H1 (cell line): ENCODE measurements at regions not wholly inside any gene's neighbourhood (a gene's known extent, or its start where the extent isn't known, plus 50 kb on each side); places are given as distances from the start of the nearest gene placed in this dataset.

Experiments
- CTCF ChIA-PET: fragments of 300-600 bp; sonication (Branson Sonifier 250); formaldehyde crosslinking; loops from one replicate; lab custom pipeline; 2021; ENCODE audit not compliant: partially characterized antibody; lab: Charles Lee
- POLR2A ChIA-PET: fragments of 300-600 bp; sonication (Branson Sonifier 250); formaldehyde crosslinking; loops from one replicate; lab custom pipeline; 2021; ENCODE audit warnings: inconsistent platforms; ENCODE audit not compliant: partially characterized antibody; lab: Charles Lee
- DNase-seq, 2 experiments: peaks; one replicate each; pipeline versions ENCODE4 v3.0.0 to v3.0.0-alpha.2; 2010 to 2022; ENCODE audit warnings: low spot score in 2 of 2, low read depth in 1 of 2, mixed read lengths in 1 of 2
- FAIRE-seq: peaks from 2 replicates; lab custom pipeline; 2011; peaks lifted over from hg19 to GRCh38; lab: Jason Lieb, UNC
- H2AFZ ChIP-seq: 2 replicates; pipeline ENCODE4 v1.8.1; 2012; ENCODE audit warnings: low read length, inconsistent platforms
- H2AK5ac ChIP-seq: 2 replicates; pipeline ENCODE4 v1.6.1; 2013; ENCODE audit warnings: low read depth, low read length
- H2BK120ac ChIP-seq: replicated peaks from 2 replicates; pipeline ENCODE3; 2013; ENCODE audit warnings: low read depth, low read length, inconsistent platforms
- H2BK12ac ChIP-seq: 2 replicates; pipeline ENCODE4 v1.6.1; 2013; ENCODE audit warnings: low read depth, low read length
- H2BK15ac ChIP-seq: 2 replicates; pipeline ENCODE4 v1.6.1; 2013; ENCODE audit warnings: low read length
- H2BK20ac ChIP-seq: 2 replicates; pipeline ENCODE4 v1.6.1; 2013; ENCODE audit warnings: low read length
- H2BK5ac ChIP-seq: 2 replicates; pipeline ENCODE4 v1.6.1; 2013; ENCODE audit warnings: low read depth, low read length
- H3K14ac ChIP-seq: 2 replicates; pipeline ENCODE4 v1.6.1; 2013; ENCODE audit warnings: inconsistent platforms; ENCODE audit not compliant: insufficient read length
- H3K18ac ChIP-seq: 2 replicates; pipeline ENCODE4 v1.6.1; 2013; ENCODE audit warnings: low read length; ENCODE audit errors: extremely low read depth
- H3K23ac ChIP-seq: 2 replicates; pipeline ENCODE4 v1.6.1; 2013; ENCODE audit warnings: inconsistent platforms; ENCODE audit not compliant: insufficient read length
- H3K23me2 ChIP-seq: 2 replicates; pipeline ENCODE4 v1.6.1; 2013; ENCODE audit warnings: low read depth, low read length
- H3K27ac ChIP-seq: 2 replicates; pipeline ENCODE4 v1.6.1; 2011; ENCODE audit warnings: low read depth, low read length, inconsistent platforms
- H3K27me3 ChIP-seq, 4 experiments: replicated peaks in 1 of 4; 1 replicate in 1 of 4; 2 replicates in 3 of 4; pipeline versions ENCODE4 v1.6.1 to v1.8.1; 2011 to 2013; ENCODE audit warnings: low read length in 3 of 4, mild to moderate bottlenecking in 3 of 4, inconsistent platforms in 2 of 4, mixed read lengths in 2 of 4, moderate library complexity in 1 of 4; ENCODE audit not compliant: control insufficient read depth in 3 of 4, insufficient read depth in 3 of 4; ENCODE audit errors: extremely low read depth in 1 of 4
- H3K36me3 ChIP-seq, 4 experiments: 2 replicates each; pipeline versions ENCODE4 v1.6.1 to v1.8.1; 2011 to 2013; ENCODE audit warnings: mild to moderate bottlenecking in 4 of 4, low read length in 3 of 4, moderate library complexity in 2 of 4, control low read depth in 1 of 4, inconsistent platforms in 1 of 4; ENCODE audit not compliant: insufficient read depth in 4 of 4, control insufficient read depth in 2 of 4
- H3K4ac ChIP-seq: replicated peaks from 2 replicates; pipeline ENCODE3; 2013; ENCODE audit warnings: low read length, low read depth, mixed read lengths, inconsistent platforms; ENCODE audit not compliant: insufficient read length
- H3K4me1 ChIP-seq, 4 experiments: replicated peaks in 1 of 4; 1 replicate in 1 of 4; 2 replicates in 3 of 4; pipeline versions ENCODE4 v1.6.1 to v1.8.1; 2011 to 2013; ENCODE audit warnings: low read length in 3 of 4, inconsistent platforms in 2 of 4, mixed read lengths in 1 of 4; ENCODE audit not compliant: insufficient read depth in 4 of 4, control insufficient read depth in 3 of 4
- H3K4me2 ChIP-seq, 2 experiments: 2 replicates each; pipeline versions ENCODE4 v1.6.1 to v1.8.1; 2011 to 2013; ENCODE audit warnings: low read depth in 2 of 2, low read length in 2 of 2, control low read depth in 1 of 2, inconsistent platforms in 1 of 2, mild to moderate bottlenecking in 1 of 2; ENCODE audit not compliant: insufficient read depth in 1 of 2
- H3K4me3 ChIP-seq, 4 experiments: fragments of 200-600, 300-600 bp in 1 of 4; sonication (generic), shearing (Covaris generic), sonication (Bioruptor Twin) in 1 of 4; 2 replicates each; pipeline versions ENCODE4 v1.5.1 to v1.8.1; 2011 to 2016; ENCODE audit warnings: low read length in 4 of 4, low read depth in 3 of 4, control low read depth in 2 of 4, inconsistent platforms in 2 of 4, mild to moderate bottlenecking in 2 of 4, mixed read lengths in 1 of 4, moderate library complexity in 1 of 4; ENCODE audit not compliant: insufficient read depth in 2 of 4; ENCODE audit errors: extremely low read depth in 1 of 4
- H3K56ac ChIP-seq: replicated peaks from 2 replicates; pipeline ENCODE3; 2013; ENCODE audit warnings: low read depth, mild to moderate bottlenecking, mixed read lengths, low read length, inconsistent platforms; ENCODE audit not compliant: insufficient read length
- H3K79me1 ChIP-seq: 2 replicates; pipeline ENCODE4 v1.6.1; 2013; ENCODE audit warnings: low read depth, low read length, control low read depth
- H3K79me2 ChIP-seq, 2 experiments: 2 replicates each; pipeline versions ENCODE4 v1.6.1 to v1.8.1; 2012 to 2013; ENCODE audit warnings: low read length in 2 of 2, mild to moderate bottlenecking in 2 of 2, inconsistent platforms in 1 of 2; ENCODE audit not compliant: insufficient read depth in 2 of 2, control insufficient read depth in 1 of 2
- H3K9ac ChIP-seq, 4 experiments: replicated peaks in 1 of 4; 1 replicate in 1 of 4; 2 replicates in 3 of 4; pipeline versions ENCODE4 v1.6.1 to v1.8.1; 2011 to 2013; ENCODE audit warnings: low read depth in 3 of 4, low read length in 3 of 4, control low read depth in 2 of 4, mild to moderate bottlenecking in 2 of 4, moderate library complexity in 2 of 4, inconsistent platforms in 1 of 4; ENCODE audit errors: extremely low read depth in 1 of 4
- H3K9me3 ChIP-seq, 2 experiments: 2 replicates each; pipeline versions ENCODE4 v1.6.1 to v1.8.1; 2012 to 2013; ENCODE audit warnings: mild to moderate bottlenecking in 2 of 2, moderate library complexity in 2 of 2, control low read depth in 1 of 2, inconsistent platforms in 1 of 2, low read depth in 1 of 2, low read length in 1 of 2, mixed read lengths in 1 of 2; ENCODE audit not compliant: insufficient read depth in 2 of 2
- H4K20me1 ChIP-seq, 2 experiments: replicated peaks in 1 of 2; 2 replicates each; pipeline versions ENCODE3 to v1.8.1; 2011 to 2013; ENCODE audit warnings: inconsistent platforms in 2 of 2, low read length in 2 of 2, mild to moderate bottlenecking in 1 of 2; ENCODE audit not compliant: insufficient read depth in 2 of 2, control insufficient read depth in 1 of 2
- H4K5ac ChIP-seq: 2 replicates; pipeline ENCODE4 v1.6.1; 2013; ENCODE audit warnings: low read length, low read depth, mixed read lengths, inconsistent platforms; ENCODE audit not compliant: insufficient read length
- H4K8ac ChIP-seq: 2 replicates; pipeline ENCODE4 v1.8.0; 2013; ENCODE audit warnings: mild to moderate bottlenecking, moderate library complexity, low read length, inconsistent platforms; ENCODE audit not compliant: insufficient read depth; ENCODE audit errors: extremely low read depth
- H4K91ac ChIP-seq: replicated peaks from 2 replicates; pipeline ENCODE3; 2013; ENCODE audit warnings: low read length, mixed read lengths, inconsistent platforms; ENCODE audit not compliant: insufficient read length
- CHD2 ChIP-seq: IDR thresholded peaks from 2 replicates; pipeline ENCODE4 v1.6.1; 2012; ENCODE audit warnings: low read length, improper control_type of control experiment
- EZH2 ChIP-seq: fragments of 200-600 bp; sonication (generic); IDR thresholded peaks from 2 replicates; pipeline ENCODE4 v1.7.1; 2012; ENCODE audit warnings: low read depth, mild to moderate bottlenecking, moderate library complexity, low read length, inconsistent platforms; ENCODE audit not compliant: severe bottlenecking
- RBBP5 ChIP-seq: IDR thresholded peaks from 2 replicates; pipeline ENCODE4 v1.7.1; 2012; ENCODE audit warnings: low read depth, mild to moderate bottlenecking, inconsistent platforms, low read length, moderate library complexity, borderline replicate concordance
- RXRA ChIP-seq: IDR thresholded peaks from 2 replicates; pipeline ENCODE4 v1.6.1; 2011; ENCODE audit warnings: low read depth, mild to moderate bottlenecking, low read length, moderate library complexity; ENCODE audit not compliant: insufficient read depth
- SIX5 ChIP-seq: IDR thresholded peaks from 2 replicates; pipeline ENCODE4 v1.6.1; 2011; ENCODE audit warnings: mild to moderate bottlenecking, low read depth, low read length
- SP4 ChIP-seq: IDR thresholded peaks from 2 replicates; pipeline ENCODE4 v1.6.1; 2012; ENCODE audit warnings: low read length, inconsistent platforms
- WGBS, 2 experiments: shearing (Covaris generic) in 1 of 2; methylation state at CpG; one replicate each; pipeline versions ENCODE4 v1.1.6 to v1.1.7; 2013 to 2015; ENCODE audit warnings: low lambda C conversion rate in 2 of 2, mixed read lengths in 2 of 2, inconsistent platforms in 1 of 2, low coverage in 1 of 2, missing lambda C conversion rate in 1 of 2; ENCODE audit not compliant: insufficient replicate concordance in 2 of 2, insufficient coverage in 1 of 2, insufficient read length in 1 of 2; ENCODE audit errors: extremely low coverage in 1 of 2, missing lambda C conversion rate in 1 of 2; 5-methylcytosine and 5-hydroxymethylcytosine counted together
- TF ChIP-seq, protein P1 (sequence below): IDR thresholded peaks from 2 replicates; pipeline ENCODE4 v1.6.1; 2012; ENCODE audit warnings: low read length, inconsistent platforms

DNA sequence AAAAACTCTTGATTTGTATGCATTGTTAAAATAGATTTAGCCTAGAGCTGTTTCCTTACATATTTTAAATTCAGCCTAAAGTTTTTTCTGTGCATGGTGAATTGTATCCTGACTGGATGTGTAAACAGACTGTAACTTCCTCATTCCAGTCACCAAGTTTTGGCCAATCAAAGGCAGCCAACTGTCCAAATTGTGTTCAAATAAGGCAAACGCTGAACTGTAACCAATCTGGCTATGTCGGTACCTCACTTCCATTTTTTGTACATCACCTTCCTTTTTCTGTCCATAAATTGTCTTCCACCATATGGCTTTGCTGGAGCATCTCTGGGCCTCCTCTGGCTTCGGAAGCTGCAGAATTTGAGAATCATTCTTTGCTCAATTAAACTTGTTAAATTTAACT is 1921.9 kb upstream of the SEL1L start:
- H3K27me3 ChIP-seq, result no peaks in the 10 kb centered on the region
- no peak overlapping the region for H3K4me2 ChIP-seq
- H4K8ac ChIP-seq, result no peak overlapping the region
- H2AFZ ChIP-seq, result no peak overlapping the region
- CTCF ChIA-PET, result interaction anchor here (1.3 to 1.4 kb wide), 2 partner anchors 11 to 155 kb away, joined by 3 to 4 read pairs; no protein-coding TSS in a partner anchor
- no peak overlapping the region for H3K4me3 ChIP-seq
- no peak overlapping the region for H2BK20ac ChIP-seq
- H2BK15ac ChIP-seq, result no peak overlapping the region
- H3K9ac ChIP-seq, result no peak overlapping the region
- peaks cover 31 to 36% of the 10 kb centered on the region in 2 experiments for H3K9me3 ChIP-seq
- no peak overlapping the region for H2BK5ac ChIP-seq
- no peaks in the 10 kb centered on the region for H3K4me1 ChIP-seq
- no peak overlapping the region for H3K4ac ChIP-seq
- H2BK120ac ChIP-seq, result no peak overlapping the region
- H3K23ac ChIP-seq, result no peak overlapping the region
- H4K91ac ChIP-seq, result no peak overlapping the region
- DNase-seq, result no peak
- no peaks in the 10 kb centered on the region; a peak in 2 of 8 replicates for H3K36me3 ChIP-seq
- no peaks in the 10 kb centered on the region for H3K79me2 ChIP-seq
- FAIRE-seq, result no peak
- 93% methylated on average over 3 of the region's 3 CpGs; no CpG with 5 or more reads in 1 of the 2 experiments for WGBS, 2 experiments
- H3K14ac ChIP-seq, result no peak overlapping the region
- H3K18ac ChIP-seq, result no peak overlapping the region
- H3K79me1 ChIP-seq, result no peaks in the 10 kb centered on the region
- no peaks in the 10 kb centered on the region for H3K23me2 ChIP-seq
- H3K56ac ChIP-seq, result no peak overlapping the region
- no peak overlapping the region for H2BK12ac ChIP-seq
- POLR2A ChIA-PET, result no interaction called here
- H4K20me1 ChIP-seq, result no peaks in the 10 kb centered on the region
- no peak overlapping the region for H2AK5ac ChIP-seq
- H4K5ac ChIP-seq, result no peak overlapping the region
- no peak overlapping the region for H3K27ac ChIP-seq
- TF ChIP-seq SP4 (no peak), SIX5 (no peak), CHD2 (no peak), EZH2 (no peak), RXRA (no peak), RBBP5 (no peak)
- TF ChIP-seq, protein P1, sequence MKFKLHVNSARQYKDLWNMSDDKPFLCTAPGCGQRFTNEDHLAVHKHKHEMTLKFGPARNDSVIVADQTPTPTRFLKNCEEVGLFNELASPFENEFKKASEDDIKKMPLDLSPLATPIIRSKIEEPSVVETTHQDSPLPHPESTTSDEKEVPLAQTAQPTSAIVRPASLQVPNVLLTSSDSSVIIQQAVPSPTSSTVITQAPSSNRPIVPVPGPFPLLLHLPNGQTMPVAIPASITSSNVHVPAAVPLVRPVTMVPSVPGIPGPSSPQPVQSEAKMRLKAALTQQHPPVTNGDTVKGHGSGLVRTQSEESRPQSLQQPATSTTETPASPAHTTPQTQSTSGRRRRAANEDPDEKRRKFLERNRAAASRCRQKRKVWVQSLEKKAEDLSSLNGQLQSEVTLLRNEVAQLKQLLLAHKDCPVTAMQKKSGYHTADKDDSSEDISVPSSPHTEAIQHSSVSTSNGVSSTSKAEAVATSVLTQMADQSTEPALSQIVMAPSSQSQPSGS, result no peak
